Lung microvascular endothelial cell (primary cell): ENCODE measurements at regions not wholly inside any gene's neighbourhood (a gene's known extent, or its start where the extent isn't known, plus 50 kb on each side); places are given as distances from the start of the nearest gene placed in this dataset.

Source experiments
- DNase-seq, 2 donors: peaks; one replicate each; pipeline versions ENCODE4 v3.0.0 to v3.0.0-alpha.2; 2010; ENCODE audit warnings: low read depth in 2 of 2

DNA sequence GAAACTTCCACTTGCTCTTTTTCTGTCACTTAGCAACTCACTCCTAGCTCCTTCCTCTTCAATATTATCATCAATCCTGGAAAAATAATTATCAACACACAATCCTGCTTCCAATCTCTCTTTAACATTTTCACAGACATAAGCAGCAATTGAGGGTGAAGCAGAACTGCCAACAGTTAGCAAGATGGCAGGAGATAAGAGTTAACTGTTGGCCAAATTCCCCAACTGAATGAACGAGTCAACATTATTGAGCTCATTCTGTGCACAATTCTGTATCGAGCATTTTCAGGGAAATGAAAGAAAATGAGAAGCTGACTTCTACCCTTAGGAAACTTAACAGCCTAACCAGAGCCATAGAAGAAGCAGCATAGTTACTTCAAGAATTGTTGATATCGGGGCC is 152.0 kb downstream of the KCNA5 start:
- DNase-seq = no peak

DNA sequence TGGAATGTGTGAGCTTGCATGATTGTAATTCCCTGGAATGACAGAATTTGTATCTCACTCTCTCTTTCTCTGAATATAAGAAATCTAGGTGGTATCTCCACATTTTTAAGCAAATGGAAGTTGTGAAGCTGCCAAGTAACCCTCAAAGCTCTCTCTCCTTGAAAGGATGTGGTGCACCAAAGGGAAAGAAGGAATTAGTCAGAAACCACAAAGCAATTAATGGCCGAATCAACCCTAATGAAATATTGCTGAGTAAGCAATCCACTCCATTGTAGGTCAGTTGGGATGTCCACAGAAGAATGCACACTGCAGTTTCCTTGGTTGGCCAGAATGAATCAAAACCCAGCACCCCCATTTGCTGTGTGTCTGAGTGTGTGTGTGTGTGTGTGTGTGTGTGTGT is 153.5 kb downstream of the KCNA5 start:
- no peak for DNase-seq

DNA sequence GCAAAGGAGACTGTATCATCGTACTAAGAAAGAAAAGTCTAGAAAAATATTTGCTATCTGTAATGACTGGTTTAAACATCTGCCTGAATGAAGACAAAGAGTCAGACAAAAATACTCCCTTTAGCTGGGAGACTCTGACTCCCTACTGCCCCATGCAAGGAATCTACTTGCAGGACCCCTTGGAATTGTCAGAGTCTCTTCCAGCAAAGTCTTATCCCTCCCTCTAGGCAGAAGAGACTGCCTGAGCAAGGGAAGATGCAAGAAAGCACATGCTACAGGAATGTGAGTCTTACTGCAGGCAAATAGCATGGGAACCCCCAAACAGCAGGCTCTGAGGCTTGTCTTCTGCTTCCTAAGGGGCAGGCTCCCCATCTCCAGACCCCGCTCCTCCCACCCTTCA is 154.0 kb downstream of the KCNA5 start:
- DNase-seq = no peak

DNA sequence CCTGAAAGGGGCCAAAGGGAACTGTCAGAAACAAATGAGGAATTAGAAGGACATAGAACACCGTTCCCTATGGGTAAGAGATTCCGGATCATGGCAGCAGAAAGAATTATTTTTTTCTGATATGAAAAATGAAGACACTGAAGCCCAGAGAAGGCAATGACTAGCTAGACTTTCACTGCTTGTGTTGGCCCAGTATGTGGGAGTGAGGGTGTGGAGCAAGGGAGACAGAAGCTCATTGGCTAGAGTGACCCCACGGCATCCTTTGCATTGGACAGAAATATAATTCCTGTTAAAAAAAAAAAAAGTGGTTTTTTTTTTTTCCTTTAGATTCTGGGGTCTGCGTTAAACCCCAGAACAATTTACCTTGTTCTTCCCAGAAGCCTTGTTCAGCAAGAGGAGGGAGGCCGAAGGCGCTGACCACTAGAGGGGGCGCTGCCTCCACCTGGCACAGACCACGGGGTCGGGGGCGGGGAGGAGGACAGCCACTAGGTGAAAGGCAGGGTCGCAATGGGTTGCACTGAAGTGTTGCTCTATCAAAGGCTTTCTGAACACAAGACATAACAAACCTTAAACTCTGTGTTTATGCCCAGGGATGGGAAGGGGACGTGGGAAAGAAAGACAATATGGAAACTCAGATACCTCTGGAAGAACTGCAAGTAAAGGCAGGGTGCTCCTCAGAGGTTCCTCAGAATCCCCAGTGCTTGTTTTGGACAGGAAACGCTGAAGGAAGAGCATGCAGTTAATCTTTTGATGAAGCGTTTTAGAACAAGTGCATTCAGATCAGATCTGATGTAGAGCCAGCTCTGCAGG is 156.8 kb downstream of the KCNA5 start:
- DNase-seq = peak; percentile 32 to 60

DNA sequence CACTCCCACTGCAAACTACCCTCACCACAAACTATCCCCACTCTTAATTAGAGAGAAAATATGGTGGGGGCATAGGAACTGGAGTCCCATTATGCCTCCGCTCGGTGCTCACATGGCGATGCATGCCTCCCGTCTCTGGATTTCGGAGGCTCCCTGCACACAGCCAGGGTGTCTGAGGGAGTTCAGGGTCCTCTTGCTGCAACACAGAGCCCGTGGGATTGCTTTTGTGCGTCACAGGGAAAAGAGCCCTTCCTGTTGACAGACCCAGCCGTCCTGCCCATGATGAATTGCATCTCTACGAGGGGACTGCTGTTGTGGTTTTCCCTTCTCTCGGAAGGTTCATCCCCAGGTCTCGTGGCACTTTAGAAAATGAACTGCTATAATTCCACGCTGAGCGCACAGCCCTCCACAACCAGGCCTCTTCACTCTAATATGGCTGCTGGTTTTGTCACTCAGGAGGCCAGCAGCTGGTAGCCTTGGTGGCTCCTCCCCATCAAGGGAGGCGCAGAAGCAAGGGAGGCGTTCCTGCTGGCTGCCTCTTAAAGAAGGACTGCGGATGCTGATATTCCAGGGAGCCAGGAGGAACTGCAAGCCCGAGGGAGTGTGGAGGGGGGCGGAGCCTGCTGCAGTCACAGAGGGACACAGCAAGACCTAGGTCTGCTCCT is 158.0 kb downstream of the KCNA5 start:
- peak; percentile 3 to 7 for DNase-seq

DNA sequence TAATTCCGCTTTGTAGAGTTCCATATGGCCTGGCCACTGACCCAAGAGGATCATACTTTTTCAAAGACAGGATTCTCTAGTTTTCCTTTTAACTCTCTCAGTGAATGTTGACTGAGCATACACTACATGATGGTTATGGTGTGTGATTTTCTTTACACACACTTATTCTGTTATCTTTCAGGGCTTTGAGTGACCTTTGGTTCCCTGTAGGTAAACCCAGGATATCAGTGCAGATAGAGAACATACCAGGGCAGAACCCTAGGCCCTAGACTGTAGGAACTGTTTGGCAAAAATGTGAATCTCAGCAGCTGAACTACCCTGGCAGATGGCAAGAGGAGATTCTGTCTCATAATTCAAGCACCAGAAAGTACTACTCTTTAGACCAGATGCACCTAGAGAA is 159.6 kb downstream of the KCNA5 start:
- DNase-seq = no peak

DNA sequence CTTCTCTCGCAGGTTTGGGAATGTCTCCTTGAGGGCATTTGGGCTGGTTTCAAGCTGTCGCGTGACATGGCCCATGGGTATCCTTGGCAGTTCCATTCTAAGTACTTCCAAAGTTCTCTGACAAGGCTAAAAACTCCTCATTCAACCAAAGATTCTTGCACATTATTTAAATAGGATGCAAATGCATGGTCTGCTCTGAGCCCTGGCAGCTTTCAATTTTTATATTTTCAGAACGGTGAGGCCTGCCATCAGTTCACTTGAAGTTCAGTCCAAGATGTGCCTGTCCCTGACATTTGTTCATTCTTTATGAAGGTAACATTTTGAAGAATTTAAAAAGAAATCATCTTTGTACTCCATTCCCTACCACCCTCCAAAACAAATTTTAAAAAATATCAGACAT is 160.0 kb downstream of the KCNA5 start:
- no peak for DNase-seq

DNA sequence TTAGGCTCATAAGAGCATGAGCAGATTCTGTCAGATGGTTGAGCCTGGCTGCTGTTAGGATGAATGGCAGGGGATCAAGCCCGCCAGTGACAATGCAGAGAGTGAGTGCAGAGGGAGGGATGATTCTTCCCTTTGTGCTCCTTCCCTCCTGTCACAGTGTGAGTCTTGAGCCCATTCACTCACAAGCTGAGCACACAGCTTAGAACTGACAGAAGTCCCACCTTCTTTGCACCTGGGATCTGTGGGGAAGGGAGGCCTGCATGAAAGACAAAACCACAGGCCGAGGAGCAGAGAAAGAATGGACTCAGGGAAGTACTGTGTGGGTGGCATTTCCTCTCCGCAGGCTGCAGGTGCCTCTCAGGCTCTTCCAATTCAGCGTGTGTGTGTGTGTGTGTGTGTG is 160.6 kb downstream of the KCNA5 start:
- DNase-seq = no peak

DNA sequence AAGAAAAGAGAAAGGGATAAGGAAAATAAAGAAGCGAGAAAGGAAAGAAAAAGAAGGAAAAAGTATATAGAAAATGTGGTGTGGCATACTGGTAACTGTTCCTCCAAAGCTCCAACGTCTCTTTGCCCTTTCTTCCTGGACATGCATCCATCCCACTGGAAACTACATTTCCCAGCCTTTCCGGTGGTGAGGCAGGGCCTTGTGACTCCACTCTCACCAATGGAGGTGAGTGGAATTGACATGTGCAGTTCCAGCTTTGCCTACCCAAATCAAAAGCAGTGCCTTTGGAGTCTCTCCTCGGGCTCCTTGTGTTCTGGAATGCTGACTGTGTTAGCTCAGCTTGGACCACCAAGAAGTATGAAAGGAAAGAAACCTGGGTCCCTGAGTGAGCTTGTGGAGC is 161.2 kb downstream of the KCNA5 start:
- no peak for DNase-seq

DNA sequence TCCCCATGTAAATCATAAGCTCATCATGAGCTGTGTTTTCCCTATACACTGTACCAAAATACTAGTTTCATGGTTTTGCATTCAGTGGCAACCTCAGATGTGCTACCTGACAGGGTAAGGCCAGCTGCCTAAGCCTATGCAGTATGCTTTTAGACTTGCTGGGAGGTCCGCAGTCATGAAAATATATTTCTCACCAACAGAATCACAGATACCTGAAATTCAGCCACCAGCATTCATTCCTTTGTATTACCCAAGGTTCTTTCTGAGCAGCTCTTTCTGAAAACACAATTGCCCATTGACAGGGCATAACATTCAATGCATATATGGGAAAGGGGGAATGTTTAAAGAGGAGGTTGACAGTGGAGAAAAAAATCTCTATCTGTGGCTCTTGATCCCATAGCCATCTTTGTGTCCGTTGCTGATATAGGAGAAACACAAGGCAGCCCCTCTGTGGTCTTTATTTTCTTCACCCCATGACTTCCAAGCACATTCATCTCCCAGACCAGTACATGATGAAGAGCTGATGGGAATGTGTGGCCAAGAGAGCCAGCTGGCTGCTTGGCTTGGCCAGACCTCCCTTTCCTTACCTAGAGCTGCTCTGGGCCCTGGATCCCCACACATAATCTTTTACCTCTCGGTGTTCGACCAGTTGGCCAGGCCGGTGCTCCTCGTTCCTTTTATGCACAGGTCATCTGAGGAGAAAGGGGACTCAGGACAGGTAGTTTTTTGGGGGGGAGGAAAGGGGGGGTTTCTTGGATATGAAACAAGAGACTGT is 162.9 kb downstream of the KCNA5 start:
- DNase-seq = no peak

DNA sequence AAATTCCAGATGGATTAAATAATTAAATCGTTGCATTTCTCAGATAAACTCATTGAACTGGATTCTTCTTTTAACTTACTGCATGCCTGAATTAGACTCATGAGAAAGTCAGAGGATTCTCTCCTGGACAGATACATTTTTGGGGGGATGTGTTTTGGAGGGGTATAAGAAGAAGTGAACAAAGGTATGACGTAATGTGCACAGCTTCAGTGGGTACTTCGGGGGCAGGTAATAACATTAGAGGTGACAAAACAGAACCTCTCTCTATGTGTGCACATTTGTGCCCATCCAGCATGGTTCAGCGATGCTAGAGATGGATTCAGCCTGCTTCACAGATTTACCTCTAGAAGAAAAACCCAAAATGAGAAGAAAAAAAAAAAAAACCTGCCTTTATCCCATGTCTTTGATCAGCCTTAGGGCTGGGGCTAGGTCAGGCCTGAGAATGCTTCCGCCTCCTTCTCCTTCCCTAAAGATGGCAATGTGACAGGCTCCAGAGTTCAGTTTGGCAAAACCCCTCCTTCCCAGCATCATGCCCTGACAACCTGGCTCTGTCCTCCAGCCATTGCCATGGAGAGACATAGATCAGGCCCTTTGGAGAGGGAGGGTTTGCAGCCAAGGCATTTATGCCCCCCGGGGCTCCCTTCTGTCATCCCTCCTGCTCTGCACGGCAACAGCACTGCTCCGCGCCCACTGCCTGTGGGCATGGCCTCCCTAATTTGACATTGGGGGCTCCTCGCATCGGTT is 166.7 kb downstream of the KCNA5 start:
- no peak for DNase-seq

DNA sequence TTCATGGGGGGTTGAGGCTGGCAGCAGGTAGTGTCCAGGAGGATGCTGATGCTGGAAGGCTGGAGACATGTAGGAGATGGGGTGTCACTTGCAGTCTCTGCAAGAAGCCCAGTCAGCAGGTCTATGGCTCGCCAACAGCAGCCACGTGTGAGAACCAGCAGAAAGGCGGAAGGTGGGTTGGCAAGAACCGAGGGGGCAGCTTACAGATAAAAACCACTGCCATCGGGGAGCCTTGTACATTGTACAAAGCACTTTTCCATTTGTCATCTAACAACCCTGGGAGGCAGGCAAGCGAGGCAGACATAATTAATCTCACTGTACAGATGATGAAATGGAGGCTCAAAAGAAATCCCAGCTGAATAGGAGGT is 167.2 kb downstream of the KCNA5 start:
- DNase-seq = no peak

DNA sequence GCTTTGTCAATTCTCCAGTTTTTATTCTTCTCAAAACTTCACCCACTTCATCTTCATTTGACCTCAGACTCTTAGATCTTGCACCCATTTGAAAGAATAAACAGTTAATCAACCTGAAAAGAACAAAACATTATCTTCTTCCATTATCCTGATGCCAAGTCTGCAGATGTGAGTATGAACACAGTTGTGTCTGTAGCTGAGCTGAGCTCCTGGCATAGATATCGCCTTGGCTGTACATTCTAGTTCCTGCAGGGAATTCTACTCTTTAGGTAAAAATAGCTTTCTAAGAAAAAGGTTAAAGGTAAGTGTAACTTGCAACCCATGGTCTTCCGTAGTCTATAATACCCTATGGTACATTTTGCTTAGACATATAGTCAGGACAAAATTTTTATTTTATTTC is 169.7 kb downstream of the KCNA5 start:
- DNase-seq = no peak

DNA sequence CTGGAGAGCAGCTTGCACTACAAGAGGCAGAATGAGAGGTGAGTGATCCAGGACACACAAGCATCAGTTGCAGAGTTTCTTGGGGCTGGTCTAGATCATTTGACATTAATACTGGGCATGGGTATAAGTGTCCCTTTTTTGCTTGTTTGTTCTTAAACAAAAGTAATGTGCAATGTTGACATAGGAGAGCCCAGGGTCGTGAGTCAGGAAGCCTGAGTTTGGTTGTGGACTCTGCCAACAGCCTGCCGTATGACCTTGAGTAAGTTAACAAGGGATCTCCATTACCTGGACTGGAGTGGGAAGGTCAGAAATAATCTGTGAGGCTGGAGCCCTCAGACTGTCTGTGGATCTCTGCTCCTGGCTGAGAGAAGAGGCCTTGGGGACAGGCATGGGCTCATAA is 170.3 kb downstream of the KCNA5 start:
- no peak for DNase-seq

DNA sequence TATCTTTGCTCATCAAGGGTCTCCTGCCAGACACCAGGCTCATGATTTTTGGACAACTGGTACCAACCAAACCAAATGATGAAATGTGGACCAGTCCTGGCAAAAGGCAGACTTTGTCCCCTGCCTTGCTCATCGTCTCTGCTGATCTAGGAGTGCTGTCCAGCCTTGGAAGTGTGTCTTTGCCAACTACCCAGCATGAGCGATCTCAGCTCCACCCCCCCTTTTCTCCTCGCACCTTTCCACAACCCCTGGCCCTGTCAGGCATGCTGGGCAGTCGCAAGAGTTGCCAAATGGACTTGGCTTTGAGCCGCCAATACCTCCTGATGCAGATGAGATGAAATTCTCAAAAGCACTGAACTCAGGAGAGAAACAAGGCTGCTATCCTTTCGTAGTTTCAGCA is 174.3 kb downstream of the KCNA5 start:
- DNase-seq = no peak

DNA sequence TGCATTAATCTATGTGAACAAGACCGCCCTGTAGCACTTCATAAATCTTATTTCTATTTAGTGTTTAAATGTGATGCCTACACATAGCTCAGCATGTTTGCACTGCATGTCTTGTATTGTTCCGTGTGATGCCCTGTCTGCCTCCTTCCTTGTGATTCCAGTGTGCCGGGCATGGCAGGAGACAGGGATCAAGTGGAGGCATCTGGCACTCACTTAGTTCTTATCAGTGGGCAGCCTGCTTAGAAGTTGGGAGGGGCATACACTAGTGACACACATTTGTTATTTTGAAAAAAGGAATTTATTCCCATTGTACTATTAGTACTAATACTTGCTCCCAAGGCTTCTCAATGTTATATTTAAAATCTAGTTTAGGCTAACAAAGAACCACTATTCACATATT is 176.4 kb downstream of the KCNA5 start:
- DNase-seq = no peak

DNA sequence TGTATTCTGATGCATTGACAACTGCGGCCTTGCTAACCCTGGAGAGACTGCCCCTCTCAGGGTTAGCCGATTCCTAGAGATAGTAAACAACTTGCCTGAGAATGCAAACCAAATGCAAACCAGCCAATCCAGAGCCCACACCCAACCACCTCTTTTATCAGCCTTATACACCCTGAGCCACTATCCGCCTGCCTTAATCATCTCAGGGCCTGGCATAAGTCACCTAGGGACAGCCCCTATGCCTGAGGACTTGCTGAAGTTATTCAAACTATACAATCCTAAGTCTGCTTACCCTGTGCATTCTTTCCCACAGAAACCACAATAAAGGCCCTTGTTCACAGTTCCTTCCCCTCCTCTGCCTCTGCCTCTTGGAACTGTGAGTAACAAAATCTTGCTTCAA is 177.2 kb downstream of the KCNA5 start:
- no peak for DNase-seq

DNA sequence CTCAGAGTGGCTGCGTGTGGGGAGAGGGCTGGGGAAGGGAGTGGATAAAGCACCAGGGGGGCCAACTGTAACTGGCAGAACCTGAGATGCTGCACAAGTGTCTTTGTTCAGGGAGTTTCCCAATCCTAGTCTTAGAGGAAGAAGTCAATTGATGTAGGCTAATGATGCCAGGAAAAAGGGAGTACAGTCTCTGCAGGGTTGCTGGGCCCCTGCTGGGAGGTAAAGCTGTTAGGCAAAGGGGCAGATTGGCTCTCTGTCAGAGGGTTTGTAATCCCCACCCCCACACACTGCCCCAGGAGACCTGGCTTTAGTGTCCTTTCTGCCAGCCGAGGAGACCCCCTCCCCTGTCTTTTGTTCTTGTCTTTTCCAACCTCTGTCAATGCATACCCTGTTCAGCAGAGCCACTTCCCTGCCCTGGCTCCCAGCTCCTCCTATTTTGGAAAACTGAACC is 178.4 kb downstream of the KCNA5 start:
- DNase-seq = no peak

DNA sequence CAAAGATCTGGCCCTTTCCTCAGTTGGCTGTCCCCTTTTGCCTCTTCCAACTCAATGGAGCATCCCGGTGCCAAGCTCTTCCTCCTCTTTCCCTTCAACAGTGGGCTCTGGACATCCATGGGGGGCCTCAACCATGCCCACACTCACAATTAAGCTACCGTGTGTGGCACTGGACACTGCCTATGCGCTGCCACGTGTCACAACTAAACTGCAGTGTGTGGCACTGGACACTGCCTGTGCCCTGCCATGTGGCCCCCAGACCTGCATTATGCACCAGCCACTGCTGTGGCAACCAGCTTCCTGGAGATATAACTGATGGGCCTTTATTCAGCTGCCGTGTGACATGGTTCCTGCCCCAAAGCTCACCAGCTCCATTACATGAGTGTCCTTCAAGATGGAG is 179.1 kb downstream of the KCNA5 start:
- no peak for DNase-seq

DNA sequence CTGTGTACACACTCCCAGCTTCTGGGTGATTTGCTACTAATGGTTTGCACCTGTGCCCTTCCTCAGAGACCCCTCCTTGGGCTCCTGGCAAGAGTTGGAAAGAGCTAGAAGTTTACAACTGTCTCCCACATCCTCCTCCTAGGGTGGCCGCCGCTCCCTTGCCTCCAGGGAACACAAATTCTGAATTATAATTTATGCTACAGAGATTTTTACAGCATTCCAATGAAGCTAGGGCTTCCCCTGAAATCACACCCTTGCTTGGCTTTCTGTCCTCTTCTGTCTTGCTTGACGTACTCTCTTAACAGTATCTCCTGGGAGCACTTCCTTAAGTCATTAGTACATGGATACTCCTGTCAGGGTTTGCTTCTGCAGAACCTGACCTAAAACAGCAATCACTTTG is 180.2 kb downstream of the KCNA5 start:
- DNase-seq = no peak

DNA sequence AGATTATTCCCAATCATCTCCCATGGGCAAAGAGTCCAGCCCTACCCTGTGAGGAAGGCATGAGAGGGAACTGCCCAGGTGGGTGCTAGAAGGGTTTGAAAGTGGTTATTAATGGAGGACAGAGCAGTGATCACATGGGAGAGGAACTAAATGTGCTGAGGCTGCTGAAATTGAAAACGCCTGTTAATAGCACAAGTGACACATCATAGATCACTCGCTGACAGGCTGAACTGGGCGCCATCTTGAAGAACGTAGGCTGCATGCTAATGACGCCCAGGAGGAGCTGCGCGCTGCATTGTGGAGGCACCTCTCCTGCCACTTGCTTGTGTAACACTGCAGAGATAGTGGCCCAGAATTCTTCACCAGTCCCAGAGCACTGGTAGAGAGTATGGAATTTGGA is 182.9 kb downstream of the KCNA5 start:
- no peak for DNase-seq
